HepG2 (cell line): ENCODE measurements at regions not wholly inside any gene's neighbourhood (a gene's known extent, or its start where the extent isn't known, plus 50 kb on each side); places are given as distances from the start of the nearest gene placed in this dataset.

Source experiments
- MTA1 ChIP-seq: sonication (generic); formaldehyde crosslinking; IDR thresholded peaks from 2 replicates; pipeline ENCODE4 v1.4.0; 2020; ENCODE audit warnings: missing genetic modification reagents, mild to moderate bottlenecking, borderline replicate concordance
- POLR2A ChIP-seq, 2 experiments: IDR thresholded peaks; 2 replicates each; pipeline ENCODE4 v1.6.1; 2011; ENCODE audit warnings: low read depth in 2 of 2, low read length in 2 of 2, mild to moderate bottlenecking in 1 of 2, moderate library complexity in 1 of 2; ENCODE audit not compliant: insufficient read depth in 1 of 2
- ZNF83 ChIP-seq: sonication (generic); formaldehyde crosslinking; IDR thresholded peaks from 2 replicates; pipeline ENCODE4 v1.4.0; 2020; ENCODE audit warnings: missing genetic modification reagents, mild to moderate bottlenecking, borderline replicate concordance

GRCh38 chr4:107151173-107151572, 115.1 kb upstream of the DKK2 start:
- TF ChIP-seq MTA1 (CRISPR knock-in tag) (no peak), POLR2A (IDR thresholded peaks at IDR 0.05; ENCODE audit: insufficient read depth in 1 of 2, low read depth in 2 of 2, low read length in 2 of 2) (no peak), ZNF83 (no peak)
